Liver (tissue), 8 donors: ENCODE measurements at regions not wholly inside any gene's neighbourhood (a gene's known extent, or its start where the extent isn't known, plus 50 kb on each side); places are given as distances from the start of the nearest gene placed in this dataset.

Source experiments
- DNase-seq: peaks from one replicate; pipeline ENCODE4 v3.0.0-alpha.2; 2017; ENCODE audit warnings: low spot score
- H3K27ac ChIP-seq, 2 donors: one replicate each; pipeline ENCODE4 v1.7.0; 2013; ENCODE audit warnings: inconsistent platforms in 2 of 2, low read length in 2 of 2, control low read depth in 1 of 2, low read depth in 1 of 2, mild to moderate bottlenecking in 1 of 2
- H3K27me3 ChIP-seq, 4 donors: one replicate each; pipeline versions ENCODE4 v1.6.1 to v1.7.0; 2013; ENCODE audit warnings: low read length in 3 of 4, inconsistent platforms in 1 of 4, mild to moderate bottlenecking in 1 of 4, moderate library complexity in 1 of 4; ENCODE audit not compliant: control insufficient read depth in 4 of 4, insufficient read depth in 4 of 4
- H3K36me3 ChIP-seq, 4 donors: one replicate each; pipeline versions ENCODE4 v1.6.1 to v1.7.0; 2013; ENCODE audit warnings: low read length in 3 of 4, mild to moderate bottlenecking in 3 of 4, low read depth in 1 of 4, moderate library complexity in 1 of 4; ENCODE audit not compliant: control insufficient read depth in 4 of 4, insufficient read depth in 3 of 4
- H3K4me1 ChIP-seq, 4 donors: one replicate each; pipeline versions ENCODE4 v1.6.1 to v1.7.0; 2013; ENCODE audit warnings: low read length in 3 of 4, mild to moderate bottlenecking in 3 of 4, moderate library complexity in 1 of 4; ENCODE audit not compliant: control insufficient read depth in 4 of 4, insufficient read depth in 4 of 4
- H3K4me3 ChIP-seq, 3 donors: one replicate each; pipeline versions ENCODE4 v1.6.1 to v1.7.0; 2013; ENCODE audit warnings: low read length in 3 of 3, control low read depth in 1 of 3, low read depth in 1 of 3, mild to moderate bottlenecking in 1 of 3
- H3K9ac ChIP-seq, 2 donors: one replicate each; pipeline ENCODE4 v1.7.0; 2013; ENCODE audit warnings: low read length in 2 of 2, mild to moderate bottlenecking in 2 of 2, moderate library complexity in 2 of 2, control low read depth in 1 of 2, low read depth in 1 of 2
- H3K9me3 ChIP-seq, 4 donors: one replicate each; pipeline versions ENCODE4 v1.6.1 to v1.7.0; 2013; ENCODE audit warnings: low read length in 3 of 4; ENCODE audit not compliant: control insufficient read depth in 4 of 4
- FOXA1 ChIP-seq: IDR thresholded peaks from 2 replicates; pipeline ENCODE4 v1.6.1; 2016; ENCODE audit warnings: antibody characterized with exemption
- FOXA2 ChIP-seq: IDR thresholded peaks from 2 replicates; pipeline ENCODE4 v1.6.1; 2016; ENCODE audit warnings: antibody characterized with exemption
- GABPA ChIP-seq, 2 donors: IDR thresholded peaks in 1 of 2; conservative IDR thresholded peaks in 1 of 2; 2 replicates each; pipeline ENCODE4 v1.6.1; 2016; ENCODE audit warnings: antibody characterized with exemption in 2 of 2, mild to moderate bottlenecking in 1 of 2, moderate library complexity in 1 of 2
- HNF4A ChIP-seq, 2 donors: conservative IDR thresholded peaks; 2 replicates each; pipeline ENCODE4 v1.6.1; 2016; ENCODE audit warnings: antibody characterized with exemption in 2 of 2, mild to moderate bottlenecking in 2 of 2
- HNF4G ChIP-seq: IDR thresholded peaks from 2 replicates; pipeline ENCODE4 v1.6.1; 2016; ENCODE audit warnings: antibody characterized with exemption
- JUND ChIP-seq, 2 donors: IDR thresholded peaks; 2 replicates each; pipeline ENCODE4 v1.6.1; 2016; ENCODE audit warnings: antibody characterized with exemption in 2 of 2
- NR2F2 ChIP-seq: IDR thresholded peaks from 2 replicates; pipeline ENCODE4 v1.6.1; 2016; ENCODE audit warnings: antibody characterized with exemption
- RAD21 ChIP-seq, 2 donors: IDR thresholded peaks; 2 replicates each; pipeline ENCODE4 v1.6.1; 2016; ENCODE audit warnings: antibody characterized with exemption in 2 of 2, mild to moderate bottlenecking in 2 of 2
- RXRA ChIP-seq, 2 donors: IDR thresholded peaks; 2 replicates each; pipeline ENCODE4 v1.6.1; 2017 to 2018; ENCODE audit warnings: antibody characterized with exemption in 2 of 2, mild to moderate bottlenecking in 1 of 2
- SP1 ChIP-seq: IDR thresholded peaks from 2 replicates; pipeline ENCODE4 v1.6.1; 2018; ENCODE audit warnings: antibody characterized with exemption, mild to moderate bottlenecking
- TAF1 ChIP-seq: conservative IDR thresholded peaks from 2 replicates; pipeline ENCODE4 v1.6.1; 2016; ENCODE audit warnings: antibody characterized with exemption, mild to moderate bottlenecking
- YY1 ChIP-seq: IDR thresholded peaks from 2 replicates; pipeline ENCODE4 v1.6.1; 2016; ENCODE audit warnings: antibody characterized with exemption, mild to moderate bottlenecking
- WGBS: extraction: QIAGEN DNeasy Blood & Tissue Kit; methylation state at CpG from one replicate; pipeline ENCODE4 v1.1.7; 2013; 5-methylcytosine and 5-hydroxymethylcytosine counted together
- TF ChIP-seq, protein P1 (sequence below): IDR thresholded peaks from 2 replicates; pipeline ENCODE4 v1.6.1; 2016; ENCODE audit warnings: antibody characterized with exemption, mild to moderate bottlenecking
- TF ChIP-seq, protein P2 (sequence below): IDR thresholded peaks from 2 replicates; pipeline ENCODE4 v1.6.1; 2016; ENCODE audit warnings: antibody characterized with exemption
- TF ChIP-seq, protein P3 (sequence below): IDR thresholded peaks from 2 replicates; pipeline ENCODE4 v1.6.1; 2016; ENCODE audit warnings: antibody characterized with exemption
- TF ChIP-seq, protein P4 (sequence below): fragments of 150-350 bp; IDR thresholded peaks from 2 replicates; pipeline ENCODE4 v1.5.1; 2017; ENCODE audit warnings: improper control_type of control experiment, low read depth, low read length; ENCODE audit not compliant: missing input control
- donor health status: healthy.
- donor health status: healthy.
- donor health status: healthy.
- donor health status: healthy.
- donor health status: healthy.

DNA sequence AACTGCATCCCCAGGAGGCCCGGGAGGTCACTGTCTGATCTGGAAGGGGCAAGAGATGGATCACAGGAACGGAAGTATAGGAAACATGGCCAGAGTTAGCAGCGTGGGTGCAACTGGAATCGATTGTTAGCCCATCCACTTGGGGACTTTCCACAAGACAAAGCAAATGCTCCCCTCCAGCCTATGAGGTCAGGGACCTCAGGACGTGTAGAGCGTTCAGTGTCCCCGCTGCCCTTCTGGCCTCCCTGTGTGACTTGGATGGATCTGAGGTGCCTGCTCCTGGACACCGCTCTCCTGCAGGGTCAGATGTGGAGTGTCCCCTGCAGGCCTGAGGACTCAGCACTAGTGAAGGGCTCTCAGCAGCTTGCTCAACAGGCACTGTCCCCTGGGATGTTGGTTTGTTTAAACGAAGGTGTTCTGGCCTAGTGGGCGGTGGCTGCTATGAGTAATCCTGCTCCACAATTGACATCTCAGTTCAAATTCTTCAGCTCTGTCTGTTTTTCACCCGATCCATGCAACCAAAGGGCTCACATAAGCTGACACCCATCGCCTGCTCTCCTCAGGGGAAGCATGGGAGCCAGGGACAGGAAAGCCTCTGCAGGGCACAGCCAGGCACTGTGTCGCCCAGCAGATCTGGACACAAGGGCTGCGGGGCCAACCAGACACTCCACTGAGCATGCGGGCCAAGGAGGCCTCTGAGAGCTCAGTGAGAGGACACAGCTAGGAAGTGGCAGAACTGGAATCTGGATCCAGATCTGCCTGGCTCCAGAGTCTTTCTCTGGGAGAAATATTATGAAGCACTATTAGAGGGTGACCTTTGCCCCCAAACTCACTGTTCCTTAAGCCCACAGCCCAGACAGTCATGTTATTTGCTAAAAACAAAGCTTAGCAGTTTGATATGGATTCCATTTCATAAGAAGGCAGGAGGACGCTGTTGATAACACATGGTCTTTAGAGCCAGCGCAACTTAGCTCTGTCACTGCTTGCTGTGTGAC, 78.5 kb downstream of the RHOB start:
- WGBS, result 47% methylated on average over 17 of the region's 17 CpGs
- Histone ChIP-seq H3K4me1 (peaks cover 10 to 19% (median 15%) of the 10 kb centered on the region in 4 donors), H3K4me3 (no peak overlapping the region), H3K27me3 (no peaks in the 10 kb centered on the region), H3K27ac (peak overlapping the region; percentile 43 to 50), H3K9me3 (no peaks in the 10 kb centered on the region), H3K9ac (peak overlapping the region in 1 of 2 donors; percentile 41), H3K36me3 (no peaks in the 10 kb centered on the region)
- no peak for DNase-seq
- TF ChIP-seq YY1 (no peak), TAF1 (peak; percentile 70), RXRA (IDR thresholded peaks at IDR 0.05) (peak; percentile 86 to 97), FOXA1 (no peak), HNF4G (peak; percentile 35), FOXA2 (no peak), NR2F2 (peak; percentile 91), HNF4A (conservative IDR thresholded peaks at IDR 0.05) (peak; percentile 76 to 93), RAD21 (IDR thresholded peaks at IDR 0.05) (peak; percentile 46 to 71), GABPA (IDR thresholded peaks at IDR 0.05 in 1 of 2, conservative IDR thresholded peaks at IDR 0.05 in 1 of 2) (no peak), SP1 (peak; percentile 88), JUND (IDR thresholded peaks at IDR 0.05) (peak; percentile 15 to 62)
- TF ChIP-seq, protein P1, sequence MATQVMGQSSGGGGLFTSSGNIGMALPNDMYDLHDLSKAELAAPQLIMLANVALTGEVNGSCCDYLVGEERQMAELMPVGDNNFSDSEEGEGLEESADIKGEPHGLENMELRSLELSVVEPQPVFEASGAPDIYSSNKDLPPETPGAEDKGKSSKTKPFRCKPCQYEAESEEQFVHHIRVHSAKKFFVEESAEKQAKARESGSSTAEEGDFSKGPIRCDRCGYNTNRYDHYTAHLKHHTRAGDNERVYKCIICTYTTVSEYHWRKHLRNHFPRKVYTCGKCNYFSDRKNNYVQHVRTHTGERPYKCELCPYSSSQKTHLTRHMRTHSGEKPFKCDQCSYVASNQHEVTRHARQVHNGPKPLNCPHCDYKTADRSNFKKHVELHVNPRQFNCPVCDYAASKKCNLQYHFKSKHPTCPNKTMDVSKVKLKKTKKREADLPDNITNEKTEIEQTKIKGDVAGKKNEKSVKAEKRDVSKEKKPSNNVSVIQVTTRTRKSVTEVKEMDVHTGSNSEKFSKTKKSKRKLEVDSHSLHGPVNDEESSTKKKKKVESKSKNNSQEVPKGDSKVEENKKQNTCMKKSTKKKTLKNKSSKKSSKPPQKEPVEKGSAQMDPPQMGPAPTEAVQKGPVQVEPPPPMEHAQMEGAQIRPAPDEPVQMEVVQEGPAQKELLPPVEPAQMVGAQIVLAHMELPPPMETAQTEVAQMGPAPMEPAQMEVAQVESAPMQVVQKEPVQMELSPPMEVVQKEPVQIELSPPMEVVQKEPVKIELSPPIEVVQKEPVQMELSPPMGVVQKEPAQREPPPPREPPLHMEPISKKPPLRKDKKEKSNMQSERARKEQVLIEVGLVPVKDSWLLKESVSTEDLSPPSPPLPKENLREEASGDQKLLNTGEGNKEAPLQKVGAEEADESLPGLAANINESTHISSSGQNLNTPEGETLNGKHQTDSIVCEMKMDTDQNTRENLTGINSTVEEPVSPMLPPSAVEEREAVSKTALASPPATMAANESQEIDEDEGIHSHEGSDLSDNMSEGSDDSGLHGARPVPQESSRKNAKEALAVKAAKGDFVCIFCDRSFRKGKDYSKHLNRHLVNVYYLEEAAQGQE, result no peak
- TF ChIP-seq, protein P2, sequence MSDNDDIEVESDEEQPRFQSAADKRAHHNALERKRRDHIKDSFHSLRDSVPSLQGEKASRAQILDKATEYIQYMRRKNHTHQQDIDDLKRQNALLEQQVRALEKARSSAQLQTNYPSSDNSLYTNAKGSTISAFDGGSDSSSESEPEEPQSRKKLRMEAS, result no peak
- TF ChIP-seq, protein P3, sequence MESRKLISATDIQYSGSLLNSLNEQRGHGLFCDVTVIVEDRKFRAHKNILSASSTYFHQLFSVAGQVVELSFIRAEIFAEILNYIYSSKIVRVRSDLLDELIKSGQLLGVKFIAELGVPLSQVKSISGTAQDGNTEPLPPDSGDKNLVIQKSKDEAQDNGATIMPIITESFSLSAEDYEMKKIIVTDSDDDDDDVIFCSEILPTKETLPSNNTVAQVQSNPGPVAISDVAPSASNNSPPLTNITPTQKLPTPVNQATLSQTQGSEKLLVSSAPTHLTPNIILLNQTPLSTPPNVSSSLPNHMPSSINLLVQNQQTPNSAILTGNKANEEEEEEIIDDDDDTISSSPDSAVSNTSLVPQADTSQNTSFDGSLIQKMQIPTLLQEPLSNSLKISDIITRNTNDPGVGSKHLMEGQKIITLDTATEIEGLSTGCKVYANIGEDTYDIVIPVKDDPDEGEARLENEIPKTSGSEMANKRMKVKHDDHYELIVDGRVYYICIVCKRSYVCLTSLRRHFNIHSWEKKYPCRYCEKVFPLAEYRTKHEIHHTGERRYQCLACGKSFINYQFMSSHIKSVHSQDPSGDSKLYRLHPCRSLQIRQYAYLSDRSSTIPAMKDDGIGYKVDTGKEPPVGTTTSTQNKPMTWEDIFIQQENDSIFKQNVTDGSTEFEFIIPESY, result no peak
- TF ChIP-seq, protein P4, sequence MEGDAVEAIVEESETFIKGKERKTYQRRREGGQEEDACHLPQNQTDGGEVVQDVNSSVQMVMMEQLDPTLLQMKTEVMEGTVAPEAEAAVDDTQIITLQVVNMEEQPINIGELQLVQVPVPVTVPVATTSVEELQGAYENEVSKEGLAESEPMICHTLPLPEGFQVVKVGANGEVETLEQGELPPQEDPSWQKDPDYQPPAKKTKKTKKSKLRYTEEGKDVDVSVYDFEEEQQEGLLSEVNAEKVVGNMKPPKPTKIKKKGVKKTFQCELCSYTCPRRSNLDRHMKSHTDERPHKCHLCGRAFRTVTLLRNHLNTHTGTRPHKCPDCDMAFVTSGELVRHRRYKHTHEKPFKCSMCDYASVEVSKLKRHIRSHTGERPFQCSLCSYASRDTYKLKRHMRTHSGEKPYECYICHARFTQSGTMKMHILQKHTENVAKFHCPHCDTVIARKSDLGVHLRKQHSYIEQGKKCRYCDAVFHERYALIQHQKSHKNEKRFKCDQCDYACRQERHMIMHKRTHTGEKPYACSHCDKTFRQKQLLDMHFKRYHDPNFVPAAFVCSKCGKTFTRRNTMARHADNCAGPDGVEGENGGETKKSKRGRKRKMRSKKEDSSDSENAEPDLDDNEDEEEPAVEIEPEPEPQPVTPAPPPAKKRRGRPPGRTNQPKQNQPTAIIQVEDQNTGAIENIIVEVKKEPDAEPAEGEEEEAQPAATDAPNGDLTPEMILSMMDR, result peak; percentile 16
